ENCODE measurements at regions not wholly inside any gene's neighbourhood (a gene's known extent, or its start where the extent isn't known, plus 50 kb on each side); places are given as distances from the start of the nearest gene placed in this dataset.
"Not testable (repeated sequence)": the region's sequence is repeated elsewhere in the genome, so short reads cannot be mapped to it uniquely, and the experiment has no call there.

DNA sequence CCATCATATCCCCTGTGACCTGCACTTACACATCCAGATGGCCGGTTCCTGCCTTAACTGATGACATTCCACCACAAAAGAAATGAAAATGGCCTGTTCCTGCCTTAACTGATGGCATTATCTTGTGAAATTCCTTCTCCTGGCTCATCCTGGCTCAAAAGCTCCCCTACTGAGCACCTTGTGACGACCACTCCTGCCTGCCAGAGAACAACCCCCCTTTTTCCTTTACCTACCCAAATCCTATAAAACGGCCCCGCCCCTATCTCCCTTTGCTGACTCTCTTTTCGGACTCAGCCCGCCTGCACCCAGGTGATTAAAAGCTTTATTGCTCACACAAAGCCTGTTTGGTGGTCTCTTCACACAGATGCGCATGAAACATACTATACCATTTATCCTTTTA lies 279.7 kb upstream of the CHRM3 start:
- not testable (repeated sequence) for DNase-seq

GRCh38 chr1:239098400-239099037 lies 287.8 kb upstream of the CHRM3 start:
- no peak for DNase-seq

DNA sequence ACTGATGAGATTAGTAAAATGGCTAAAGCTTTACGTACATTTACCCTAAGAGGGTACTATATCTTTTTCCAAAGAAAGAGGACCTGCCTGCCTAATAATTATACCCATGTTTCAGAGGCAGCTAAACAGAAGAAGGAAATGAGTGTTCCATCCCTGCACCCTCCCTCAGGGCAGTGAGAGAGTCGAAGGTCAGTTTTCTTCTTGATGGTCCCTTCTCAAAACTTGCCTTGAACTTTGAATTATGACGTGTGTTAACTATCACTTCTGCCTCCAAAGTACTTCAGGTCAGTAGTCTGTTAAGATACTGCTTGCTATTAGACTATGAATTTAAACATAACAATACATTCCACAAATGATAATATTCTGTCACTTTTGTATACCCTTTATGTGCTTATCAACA lies 294.8 kb upstream of the CHRM3 start:
- DNase-seq: no peak

GRCh38 chr1:239084459-239085080 lies 301.8 kb upstream of the CHRM3 start:
- DNase-seq: no peak

GRCh38 chr1:239081947-239082346 lies 304.4 kb upstream of the CHRM3 start:
- not testable (repeated sequence) for DNase-seq

GRCh38 chr1:239067480-239067879 lies 318.9 kb upstream of the CHRM3 start:
- DNase-seq: no peak

DNA sequence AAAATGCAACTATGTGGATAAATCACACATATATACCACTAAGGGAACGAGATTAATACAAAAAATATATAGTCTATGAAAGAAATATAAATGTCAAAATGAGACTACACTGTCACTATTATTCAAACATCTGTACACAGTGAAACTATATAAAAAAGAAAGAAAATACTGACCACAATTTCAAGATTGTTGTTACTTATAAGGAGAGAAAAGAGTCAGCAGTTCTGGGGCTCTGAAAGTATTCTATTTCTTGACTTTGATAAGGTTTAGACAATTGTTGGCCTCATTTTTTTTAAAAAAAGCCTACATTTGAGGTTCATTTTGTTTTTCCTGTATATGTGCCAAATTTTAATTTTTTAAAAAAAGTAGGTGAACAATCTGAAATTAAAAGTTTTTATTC lies 319.3 kb upstream of the CHRM3 start:
- no peak for DNase-seq

- DNase-seq: no peak
These were observed 324.6 kb upstream of the CHRM3 start for GRCh38 chr1:239061770-239062169.

DNA sequence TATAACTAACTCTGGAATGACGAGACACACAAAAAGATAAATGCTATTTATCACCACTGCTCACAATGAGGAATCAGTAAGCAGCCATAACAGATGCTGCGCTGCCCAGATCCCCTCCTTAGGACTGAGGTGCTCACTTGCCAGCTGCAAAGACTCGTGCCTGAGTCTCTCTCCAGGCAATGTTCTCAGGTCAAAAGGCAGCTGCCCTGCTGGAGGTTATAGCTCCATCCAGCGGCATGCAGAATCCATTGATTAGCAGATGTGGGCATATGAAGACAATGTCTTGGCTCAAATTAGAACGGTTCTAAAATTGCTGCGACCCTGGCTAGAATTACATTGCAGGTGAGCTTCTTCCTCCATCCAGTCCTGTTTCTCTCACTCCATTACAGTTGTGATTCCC lies 328.2 kb upstream of the CHRM3 start:
- no peak for DNase-seq

DNA sequence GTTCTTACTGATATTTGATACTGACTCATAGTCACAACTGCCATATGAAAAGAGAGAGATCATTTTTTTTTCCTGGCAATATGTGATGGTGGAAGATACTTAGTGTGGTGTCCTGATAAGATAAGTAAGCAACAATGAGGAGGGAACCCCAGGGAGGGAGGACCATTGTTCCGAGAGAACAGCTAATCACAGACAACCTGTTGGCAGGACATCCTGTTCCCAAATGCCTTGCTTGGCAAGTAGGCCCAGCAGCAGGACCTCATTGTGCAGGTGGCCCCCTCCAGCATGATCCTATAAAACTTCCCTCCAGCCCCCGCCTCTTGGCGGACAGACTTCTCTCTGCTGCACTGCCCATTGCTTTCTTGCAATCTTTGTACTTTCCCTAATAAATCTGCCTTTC lies 329.4 kb upstream of the CHRM3 start:
- peak; percentile 24 for DNase-seq

DNA sequence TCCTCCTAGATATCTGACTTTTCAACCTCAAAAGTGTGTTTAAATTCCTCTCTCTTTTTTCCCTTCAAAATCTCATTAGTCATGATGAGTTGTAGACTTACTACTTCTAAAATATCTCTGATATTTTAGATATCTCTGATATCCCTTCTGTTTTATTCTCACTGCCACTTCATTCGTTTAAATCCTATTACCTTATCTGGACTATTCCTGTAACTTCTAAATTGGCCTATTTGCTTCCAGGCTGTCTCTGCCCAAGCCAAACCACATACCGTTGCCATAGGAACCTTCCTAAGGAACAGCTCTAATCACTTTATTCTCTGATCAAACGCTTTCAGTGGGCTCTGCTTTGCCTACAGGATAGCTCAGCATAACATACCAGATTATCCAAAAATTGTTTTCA lies 333.1 kb upstream of the CHRM3 start:
- no peak for DNase-seq

DNA sequence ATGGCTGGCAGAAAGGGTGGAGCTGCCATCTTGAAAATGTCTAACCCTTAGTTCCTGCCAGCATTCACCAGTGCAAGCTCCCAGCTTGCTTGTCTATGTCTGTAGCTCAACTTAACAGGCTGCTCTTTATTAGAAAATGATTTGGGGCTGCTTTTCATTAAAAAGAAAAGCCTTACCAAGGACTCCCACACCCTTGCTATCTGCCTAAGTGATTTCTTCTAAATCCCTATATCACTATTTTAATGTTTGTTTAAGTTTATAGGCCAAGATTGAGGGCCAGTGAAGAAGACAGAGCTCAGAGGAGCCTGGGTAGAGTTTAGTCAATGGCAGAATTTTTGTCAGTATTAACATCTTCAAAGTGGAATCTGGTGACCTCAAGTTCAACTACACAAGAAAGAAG lies 336.8 kb upstream of the CHRM3 start:
- no peak for DNase-seq

DNA sequence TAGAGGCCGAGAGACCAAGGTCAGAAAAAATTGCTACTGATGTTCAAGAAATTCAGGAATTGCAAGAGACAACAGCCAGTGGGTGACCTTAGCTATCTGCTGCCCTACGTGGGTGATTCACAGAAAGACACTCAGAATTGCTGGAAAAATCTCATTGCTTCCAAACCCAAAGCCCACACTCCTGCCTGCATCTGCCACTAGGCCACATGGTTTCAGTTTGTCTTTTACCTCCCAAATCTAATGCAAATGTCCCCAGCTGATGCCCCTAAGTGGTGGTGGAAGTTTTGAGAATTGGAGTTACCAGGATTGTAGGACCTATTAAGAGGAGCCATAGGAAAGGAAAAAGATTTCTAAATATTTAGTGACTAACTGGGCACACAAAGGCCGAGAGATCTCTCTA lies 341.5 kb upstream of the CHRM3 start:
- no peak for DNase-seq

GRCh38 chr1:239040523-239040922 lies 345.8 kb upstream of the CHRM3 start:
- DNase-seq: no peak

DNA sequence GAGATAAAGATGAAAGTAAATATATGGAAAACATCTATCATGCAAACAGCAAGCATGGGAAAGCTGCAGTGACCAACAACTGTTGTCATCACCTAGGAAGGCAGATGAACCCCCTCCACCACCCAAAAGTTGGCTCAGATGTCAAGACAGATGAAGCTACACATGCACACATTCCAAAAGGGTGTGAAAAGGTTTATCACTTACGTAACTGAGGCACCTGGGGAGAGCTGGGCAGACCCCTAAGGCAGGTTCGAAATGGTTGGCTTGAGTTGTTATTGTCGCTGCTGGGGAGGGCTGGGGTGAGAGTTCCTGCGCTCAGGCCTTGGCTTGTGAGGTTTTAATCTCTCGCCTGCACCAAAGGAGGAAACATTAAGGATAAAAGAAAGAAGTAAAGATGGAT lies 355.1 kb upstream of the CHRM3 start:
- no peak for DNase-seq

GRCh38 chr1:239025997-239026694 lies 360.2 kb upstream of the CHRM3 start:
- no peak for DNase-seq

GRCh38 chr1:239025223-239025622 lies 361.1 kb upstream of the CHRM3 start:
- peak; percentile 83 for DNase-seq

GRCh38 chr1:239023732-239024360 lies 362.5 kb upstream of the CHRM3 start:
- no peak for DNase-seq

DNA sequence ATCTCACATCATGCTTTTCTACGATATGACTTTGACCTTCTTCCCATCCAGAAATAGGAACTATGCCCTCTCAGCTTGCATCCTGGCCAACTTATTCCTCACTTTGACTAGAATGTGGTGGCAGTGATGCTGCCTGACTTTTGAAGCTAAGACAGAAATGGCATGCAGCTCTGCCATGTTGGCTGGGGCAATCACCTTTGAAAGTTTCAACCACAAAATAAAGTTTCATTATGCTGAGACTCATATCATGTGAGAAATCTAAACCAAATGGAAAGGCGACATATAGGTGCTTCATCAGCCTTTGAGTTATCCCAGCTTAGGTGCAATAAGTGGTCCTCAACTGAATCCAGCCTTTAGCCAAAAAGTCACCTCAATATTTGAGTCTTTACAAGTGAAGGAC lies 370.0 kb upstream of the CHRM3 start:
- no peak for DNase-seq

DNA sequence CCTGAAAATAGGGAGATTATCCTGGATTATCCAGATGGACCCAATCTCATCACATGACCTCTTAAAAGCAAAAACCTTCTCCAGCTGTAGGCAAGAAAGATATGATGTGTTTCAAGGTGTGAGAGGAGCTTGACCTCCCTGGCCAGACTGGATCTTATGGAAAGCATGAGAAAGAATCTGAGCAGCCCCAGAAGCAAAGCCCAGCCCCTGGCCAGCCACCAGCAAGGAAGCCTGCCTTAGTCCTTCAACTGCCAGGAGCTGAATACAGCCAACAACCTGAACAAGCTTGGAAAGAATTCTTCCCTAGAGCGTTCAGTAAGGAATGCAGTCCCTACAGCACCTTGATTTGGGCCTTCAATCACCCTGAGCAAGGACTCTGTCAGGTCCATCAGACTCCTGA lies 375.0 kb upstream of the CHRM3 start:
- DNase-seq: no peak

DNA sequence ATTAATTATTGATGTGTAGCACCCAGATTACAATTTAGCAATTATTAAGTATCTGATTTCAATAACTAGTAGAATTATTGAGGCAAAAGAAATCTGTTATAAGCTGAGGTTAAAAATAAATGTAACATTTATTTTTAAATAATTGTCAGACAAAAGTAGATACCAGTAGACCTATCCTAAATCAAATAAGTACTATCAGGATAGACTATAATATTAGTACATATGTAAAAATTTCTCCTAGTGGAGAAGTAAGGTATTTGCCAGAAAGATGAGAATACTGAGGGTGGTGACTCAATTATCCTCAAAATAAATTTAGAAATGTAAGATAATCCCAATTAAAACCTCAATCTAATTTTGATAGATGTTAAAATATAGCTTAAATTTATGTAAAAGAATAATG lies 377.8 kb upstream of the CHRM3 start:
- no peak for DNase-seq

DNA sequence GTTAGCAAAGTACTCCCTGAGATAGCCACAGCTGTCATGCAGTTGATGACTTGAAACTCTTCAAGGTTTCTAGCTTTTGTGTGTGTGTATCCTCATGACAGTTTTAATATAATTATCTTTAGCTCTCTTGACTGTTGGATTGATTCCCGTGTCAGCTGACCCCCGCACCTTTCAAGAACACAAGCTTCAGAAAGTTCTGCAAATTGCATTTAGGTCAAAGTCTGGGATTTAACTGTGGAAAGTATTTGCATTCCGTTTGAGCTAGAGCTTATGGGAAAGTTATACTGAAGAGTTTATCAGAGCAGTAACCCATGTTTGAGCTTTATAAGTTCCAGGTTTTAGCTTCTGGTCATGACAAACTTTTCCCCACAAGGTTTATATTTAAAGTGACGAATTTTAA lies 380.1 kb upstream of the CHRM3 start:
- DNase-seq: no peak

DNA sequence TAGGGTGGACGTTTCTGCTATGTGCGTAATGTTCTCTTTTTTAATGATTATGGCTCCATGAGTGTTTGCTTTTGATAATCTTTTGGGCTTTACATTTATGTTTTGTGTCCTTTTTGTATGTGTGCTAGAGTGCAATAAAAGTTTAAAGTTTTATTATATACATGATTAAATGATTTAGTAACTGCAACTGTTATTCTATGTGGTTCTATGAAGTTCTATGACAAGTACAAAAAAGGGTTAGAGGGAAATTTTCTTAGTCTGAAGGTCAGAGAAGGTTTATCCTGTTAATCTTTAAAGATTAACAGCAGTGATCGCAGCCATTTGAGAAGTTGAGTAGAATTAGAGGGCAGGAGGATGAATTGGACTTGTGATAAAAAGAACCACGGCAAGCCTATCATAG lies 386.4 kb upstream of the CHRM3 start:
- DNase-seq: no peak

DNA sequence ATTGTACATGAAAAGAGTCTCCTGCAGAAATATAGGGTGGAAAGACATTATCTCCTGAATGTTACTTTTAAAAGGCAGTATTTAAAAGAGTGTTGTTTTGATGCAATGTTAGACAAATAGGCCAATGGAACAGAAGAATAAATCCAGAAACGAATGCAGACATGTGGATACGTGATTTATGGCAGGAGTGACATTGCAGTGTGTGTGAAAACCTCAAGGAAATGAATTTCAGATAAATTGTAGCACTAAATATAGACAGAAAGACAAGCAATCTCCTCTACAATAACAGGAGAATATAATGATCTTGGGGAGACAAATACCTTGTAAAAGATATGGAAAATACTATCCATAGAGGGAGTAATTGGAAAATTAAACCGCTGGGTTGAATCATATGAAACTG lies 387.8 kb upstream of the CHRM3 start:
- no peak for DNase-seq

Data from OCI-M1 (cell line).